Loucy (cell line): ENCODE measurements at regions not wholly inside any gene's neighbourhood (a gene's known extent, or its start where the extent isn't known, plus 50 kb on each side); places are given as distances from the start of the nearest gene placed in this dataset.

Experiments
- H2AFZ ChIP-seq: fragments of 200-600 bp; sonication (generic); 2 replicates; pipeline ENCODE4 v1.6.0; 2016; ENCODE audit warnings: antibody characterized with exemption, mild to moderate bottlenecking, low read length, moderate library complexity
- H3F3A ChIP-seq: fragments of 200-600 bp; 2 replicates; pipeline ENCODE4 v1.6.0; 2016; ENCODE audit warnings: antibody characterized with exemption, low read depth, mild to moderate bottlenecking
- H3K27me3 ChIP-seq: fragments of 200-600 bp; sonication (generic); 2 replicates; pipeline ENCODE4 v1.6.1; 2014; ENCODE audit warnings: low read length, mild to moderate bottlenecking; ENCODE audit not compliant: insufficient read depth, poor library complexity, severe bottlenecking
- H3K36me3 ChIP-seq: fragments of 200-600 bp; sonication (generic); 2 replicates; pipeline ENCODE4 v1.6.1; 2016; ENCODE audit warnings: low read length; ENCODE audit not compliant: insufficient read depth
- H3K4me1 ChIP-seq: fragments of 200-600 bp; sonication (generic); 2 replicates; pipeline ENCODE4 v1.5.1; 2014; ENCODE audit warnings: low read length, mild to moderate bottlenecking; ENCODE audit not compliant: insufficient read depth, poor library complexity, severe bottlenecking
- H3K4me2 ChIP-seq: fragments of 200-600 bp; sonication (generic); 2 replicates; pipeline ENCODE4 v1.6.0; 2014; ENCODE audit warnings: antibody characterized with exemption, low read length, low read depth, mild to moderate bottlenecking; ENCODE audit not compliant: poor library complexity, severe bottlenecking
- H3K4me3 ChIP-seq: fragments of 200-600 bp; sonication (generic); 2 replicates; pipeline ENCODE4 v1.5.1; 2014; ENCODE audit warnings: low read length, mild to moderate bottlenecking, mixed read lengths; ENCODE audit not compliant: poor library complexity, severe bottlenecking
- H3K79me2 ChIP-seq: fragments of 200-600 bp; sonication (generic); 2 replicates; pipeline ENCODE4 v1.6.1; 2014; ENCODE audit warnings: low read length; ENCODE audit not compliant: insufficient read depth
- H3K9ac ChIP-seq: fragments of 200-600 bp; sonication (generic); 2 replicates; pipeline ENCODE4 v1.6.0; 2014; ENCODE audit warnings: mild to moderate bottlenecking, low read depth, low read length, moderate library complexity; ENCODE audit not compliant: poor library complexity, severe bottlenecking
- H3K9me2 ChIP-seq: fragments of 200-600 bp; sonication (generic); replicated peaks from 2 replicates; pipeline ENCODE4 v1.6.1; 2016; ENCODE audit warnings: low read depth, low read length, mixed read lengths
- H3K9me3 ChIP-seq: fragments of 200-600 bp; sonication (generic); 2 replicates; pipeline ENCODE4 v1.6.1; 2014; ENCODE audit warnings: mild to moderate bottlenecking, antibody characterized with exemption, low read length, low read depth; ENCODE audit not compliant: insufficient read depth
- H4K20me1 ChIP-seq: fragments of 200-600 bp; sonication (generic); 2 replicates; pipeline ENCODE4 v1.6.0; 2014; ENCODE audit warnings: antibody characterized with exemption, low read length, mild to moderate bottlenecking; ENCODE audit not compliant: insufficient read depth, poor library complexity, severe bottlenecking
- EZH2phosphoT487 ChIP-seq: fragments of 200-600 bp; IDR thresholded peaks from 2 replicates; pipeline ENCODE4 v1.6.1; 2018; ENCODE audit warnings: antibody characterized with exemption, mild to moderate bottlenecking, moderate library complexity, borderline replicate concordance
- TF ChIP-seq, protein P1 (sequence below): fragments of 200-600 bp; sonication (generic); conservative IDR thresholded peaks from 2 replicates; pipeline ENCODE4 v1.5.1; 2014; ENCODE audit warnings: mild to moderate bottlenecking, antibody characterized with exemption, low read length

- H3K27me3 ChIP-seq = no peaks in the 10 kb centered on the region
- no peak overlapping the region for H3K4me2 ChIP-seq
- H3K4me3 ChIP-seq = no peak overlapping the region
- TF ChIP-seq EZH2phosphoT487 = no peak
- TF ChIP-seq, protein P1, sequence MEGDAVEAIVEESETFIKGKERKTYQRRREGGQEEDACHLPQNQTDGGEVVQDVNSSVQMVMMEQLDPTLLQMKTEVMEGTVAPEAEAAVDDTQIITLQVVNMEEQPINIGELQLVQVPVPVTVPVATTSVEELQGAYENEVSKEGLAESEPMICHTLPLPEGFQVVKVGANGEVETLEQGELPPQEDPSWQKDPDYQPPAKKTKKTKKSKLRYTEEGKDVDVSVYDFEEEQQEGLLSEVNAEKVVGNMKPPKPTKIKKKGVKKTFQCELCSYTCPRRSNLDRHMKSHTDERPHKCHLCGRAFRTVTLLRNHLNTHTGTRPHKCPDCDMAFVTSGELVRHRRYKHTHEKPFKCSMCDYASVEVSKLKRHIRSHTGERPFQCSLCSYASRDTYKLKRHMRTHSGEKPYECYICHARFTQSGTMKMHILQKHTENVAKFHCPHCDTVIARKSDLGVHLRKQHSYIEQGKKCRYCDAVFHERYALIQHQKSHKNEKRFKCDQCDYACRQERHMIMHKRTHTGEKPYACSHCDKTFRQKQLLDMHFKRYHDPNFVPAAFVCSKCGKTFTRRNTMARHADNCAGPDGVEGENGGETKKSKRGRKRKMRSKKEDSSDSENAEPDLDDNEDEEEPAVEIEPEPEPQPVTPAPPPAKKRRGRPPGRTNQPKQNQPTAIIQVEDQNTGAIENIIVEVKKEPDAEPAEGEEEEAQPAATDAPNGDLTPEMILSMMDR = no peak
- H3F3A ChIP-seq = no peaks in the 10 kb centered on the region
- no peaks in the 10 kb centered on the region for H3K9me3 ChIP-seq
- no peak overlapping the region for H3K9ac ChIP-seq
- no peaks in the 10 kb centered on the region for H3K79me2 ChIP-seq
- no peaks in the 10 kb centered on the region for H3K9me2 ChIP-seq
- no peaks in the 10 kb centered on the region for H3K4me1 ChIP-seq
- H4K20me1 ChIP-seq = no peaks in the 10 kb centered on the region
- H3K36me3 ChIP-seq = no peaks in the 10 kb centered on the region
- H2AFZ ChIP-seq = no peak overlapping the region
Measured at GRCh38 chr7:42770114-42770513, 141.8 kb downstream of the C7orf25 start.

GRCh38 chr7:42768045-42768444, 143.8 kb downstream of the C7orf25 start:
- no peaks in the 10 kb centered on the region for H3K27me3 ChIP-seq
- no peaks in the 10 kb centered on the region for H3K36me3 ChIP-seq
- H3K9ac ChIP-seq = no peak overlapping the region

GRCh38 chr7:42766782-42767423, 145.0 kb downstream of the C7orf25 start:
- Histone ChIP-seq H3F3A (no peaks in the 10 kb centered on the region), H4K20me1 (no peaks in the 10 kb centered on the region), H3K36me3 (no peaks in the 10 kb centered on the region), H3K27me3 (no peaks in the 10 kb centered on the region), H2AFZ (no peak overlapping the region), H3K9me3 (no peaks in the 10 kb centered on the region), H3K9ac (no peak overlapping the region), H3K4me2 (no peak overlapping the region), H3K4me3 (no peak overlapping the region), H3K4me1 (no peaks in the 10 kb centered on the region), H3K79me2 (no peaks in the 10 kb centered on the region), H3K9me2 (no peaks in the 10 kb centered on the region)
- no peak for TF ChIP-seq EZH2phosphoT487
- TF ChIP-seq, protein P1 = no peak

More at GRCh38 chr7:42768045-42768444, 143.8 kb downstream of the C7orf25 start:
- H3K4me2 ChIP-seq = no peak overlapping the region
- no peaks in the 10 kb centered on the region for H3F3A ChIP-seq
- H3K79me2 ChIP-seq = no peaks in the 10 kb centered on the region
- TF ChIP-seq EZH2phosphoT487 = no peak
- TF ChIP-seq, protein P1 = 0 out of 2 replicates have a peak, but pooled peaks have one; percentile 18
- no peaks in the 10 kb centered on the region for H3K4me1 ChIP-seq
- H2AFZ ChIP-seq = no peak overlapping the region
- H3K4me3 ChIP-seq = no peak overlapping the region
- H3K9me2 ChIP-seq = no peaks in the 10 kb centered on the region
- H4K20me1 ChIP-seq = no peaks in the 10 kb centered on the region
- no peaks in the 10 kb centered on the region for H3K9me3 ChIP-seq
